IMR-90 (cell line): ENCODE measurements at regions not wholly inside any gene's neighbourhood (a gene's known extent, or its start where the extent isn't known, plus 50 kb on each side); places are given as distances from the start of the nearest gene placed in this dataset.

Experiments used
- ATAC-seq: fragments of 200-7000 bp; cut with Tn5 transposase; 2 replicates; pipeline ENCODE4 v1.9.1; 2020; ENCODE audit warnings: low read depth, mild to moderate bottlenecking, moderate library complexity
- BruUV-seq: library from RNA; stranded (reverse); fragments of 400-500 nt; replicated peaks from 2 replicates; lab custom pipeline; 2021; lab: Mats Ljungman, UMichigan
- CTCF ChIA-PET: fragments of 300-600 bp; formaldehyde crosslinking; extraction: SDS; loops from one replicate; lab custom pipeline; 2021; ENCODE audit warnings: antibody characterized with exemption; lab: Yijun Ruan, JAX
- POLR2A ChIA-PET: fragments of 300-600 bp; sonication (Branson Sonifier 250); formaldehyde crosslinking; loops from one replicate; lab custom pipeline; 2022; ENCODE audit warnings: antibody characterized with exemption; ENCODE audit not compliant: unreplicated experiment; lab: Charles Lee
- DNase-seq: peaks from one replicate; pipeline ENCODE4 v3.0.0; 2013
- H2AFZ ChIP-seq: replicated peaks from 2 replicates; pipeline ENCODE3; 2013; ENCODE audit warnings: low read length, mild to moderate bottlenecking; ENCODE audit not compliant: poor library complexity
- H2AK5ac ChIP-seq: 2 replicates; pipeline ENCODE4 v1.6.1; 2013; ENCODE audit warnings: low read depth, low read length, inconsistent platforms
- H2AK9ac ChIP-seq: replicated peaks from 2 replicates; pipeline ENCODE3; 2013; ENCODE audit warnings: mild to moderate bottlenecking, low read depth, low read length, moderate library complexity; ENCODE audit not compliant: poor library complexity
- H2BK120ac ChIP-seq: 2 replicates; pipeline ENCODE4 v1.6.1; 2013; ENCODE audit warnings: low read depth, low read length, inconsistent platforms
- H2BK15ac ChIP-seq: 3 replicates; pipeline ENCODE4 v1.6.1; 2013; ENCODE audit warnings: low read depth, low read length, inconsistent platforms
- H2BK20ac ChIP-seq: 2 replicates; pipeline ENCODE4 v1.6.1; 2013; ENCODE audit warnings: low read depth, mild to moderate bottlenecking, inconsistent platforms, low read length, moderate library complexity
- H2BK5ac ChIP-seq: 2 replicates; pipeline ENCODE4 v1.6.1; 2013; ENCODE audit warnings: mild to moderate bottlenecking, low read depth, low read length, inconsistent platforms; ENCODE audit not compliant: poor library complexity, severe bottlenecking
- H3K14ac ChIP-seq: replicated peaks from 2 replicates; pipeline ENCODE4 v1.6.1; 2013; ENCODE audit warnings: low read depth, low read length, inconsistent platforms
- H3K18ac ChIP-seq: 2 replicates; pipeline ENCODE4 v1.6.1; 2013; ENCODE audit warnings: low read depth, low read length, control low read depth
- H3K23ac ChIP-seq: 2 replicates; pipeline ENCODE4 v1.6.1; 2013; ENCODE audit warnings: low read depth, low read length, inconsistent platforms
- H3K27ac ChIP-seq: 2 replicates; pipeline ENCODE4 v1.5.1; 2013; ENCODE audit warnings: mild to moderate bottlenecking, control low read depth, low read length; ENCODE audit not compliant: insufficient read depth
- H3K27me3 ChIP-seq: 2 replicates; pipeline ENCODE4 v1.6.1; 2013; ENCODE audit warnings: low read length; ENCODE audit not compliant: control insufficient read depth, insufficient read depth
- H3K36me3 ChIP-seq: 2 replicates; pipeline ENCODE4 v1.6.1; 2013; ENCODE audit warnings: low read length, mixed read lengths; ENCODE audit not compliant: control insufficient read depth, insufficient read depth
- H3K4ac ChIP-seq: 2 replicates; pipeline ENCODE4 v1.6.1; 2013; ENCODE audit warnings: low read depth, low read length, inconsistent platforms
- H3K4me1 ChIP-seq: 2 replicates; pipeline ENCODE4 v1.6.1; 2013; ENCODE audit warnings: low read length, mixed read lengths; ENCODE audit not compliant: control insufficient read depth, insufficient read depth
- H3K4me2 ChIP-seq: 2 replicates; pipeline ENCODE4 v1.6.1; 2013; ENCODE audit warnings: low read depth, mild to moderate bottlenecking, control low read depth, low read length, moderate library complexity
- H3K4me3 ChIP-seq: 2 replicates; pipeline ENCODE4 v1.5.1; 2013; ENCODE audit warnings: low read depth, mild to moderate bottlenecking, control low read depth, low read length, moderate library complexity; ENCODE audit not compliant: insufficient read depth
- H3K56ac ChIP-seq: 2 replicates; pipeline ENCODE4 v1.6.1; 2013; ENCODE audit warnings: low read length, inconsistent platforms; ENCODE audit not compliant: insufficient read depth; ENCODE audit errors: extremely low read depth
- H3K79me1 ChIP-seq, 2 experiments: 2 replicates each; pipeline ENCODE4 v1.6.1; 2013; ENCODE audit warnings: low read length in 2 of 2, inconsistent platforms in 1 of 2, low read depth in 1 of 2
- H3K9ac ChIP-seq: 2 replicates; pipeline ENCODE4 v1.6.1; 2013; ENCODE audit warnings: low read depth, low read length, control low read depth
- H3K9me1 ChIP-seq: 2 replicates; pipeline ENCODE4 v1.6.1; 2013; ENCODE audit warnings: low read length, inconsistent platforms; ENCODE audit not compliant: insufficient read depth
- H3K9me3 ChIP-seq: 2 replicates; pipeline ENCODE4 v1.6.1; 2013; ENCODE audit warnings: low read length; ENCODE audit not compliant: control insufficient read depth, insufficient read depth
- H4K20me1 ChIP-seq: 2 replicates; pipeline ENCODE4 v1.6.1; 2013; ENCODE audit warnings: low read length, inconsistent platforms; ENCODE audit not compliant: insufficient read depth
- H4K5ac ChIP-seq: 2 replicates; pipeline ENCODE4 v1.6.1; 2013; ENCODE audit warnings: mild to moderate bottlenecking, low read depth, low read length, control low read depth
- H4K8ac ChIP-seq, 2 experiments: 2 replicates each; pipeline ENCODE4 v1.6.1; 2013; ENCODE audit warnings: low read depth in 2 of 2, low read length in 2 of 2, control low read depth in 1 of 2, inconsistent platforms in 1 of 2
- H4K91ac ChIP-seq: 2 replicates; pipeline ENCODE4 v1.6.1; 2013; ENCODE audit warnings: low read depth, low read length, inconsistent platforms; ENCODE audit not compliant: insufficient read depth
- BHLHE40 ChIP-seq: fragments of 150-350 bp; IDR thresholded peaks from 2 replicates; pipeline ENCODE4 v1.6.1; 2016; ENCODE audit warnings: mild to moderate bottlenecking, low read depth, low read length
- CHD1 ChIP-seq: IDR thresholded peaks from 2 replicates; pipeline ENCODE4 v1.6.1; 2012; ENCODE audit warnings: low read depth, low read length, improper control_type of control experiment
- CTCF ChIP-seq: conservative IDR thresholded peaks from 2 replicates; pipeline ENCODE4 v1.5.1; 2012; ENCODE audit warnings: mild to moderate bottlenecking, low read depth, low read length, improper control_type of control experiment
- ELK1 ChIP-seq: fragments of 150-350 bp; IDR thresholded peaks from 2 replicates; pipeline ENCODE4 v1.6.1; 2016; ENCODE audit warnings: low read depth, mild to moderate bottlenecking, low read length, moderate library complexity, borderline replicate concordance
- FOS ChIP-seq: fragments of 150-350 bp; IDR thresholded peaks from 2 replicates; pipeline ENCODE4 v1.6.1; 2016; ENCODE audit warnings: low read depth, low read length
- POLR2A ChIP-seq: IDR thresholded peaks from 2 replicates; pipeline ENCODE4 v1.6.1; 2012; ENCODE audit warnings: mild to moderate bottlenecking, low read depth, low read length
- RAD21 ChIP-seq: IDR thresholded peaks from 2 replicates; pipeline ENCODE4 v1.6.1; 2012; ENCODE audit warnings: low read length, improper control_type of control experiment
- RCOR1 ChIP-seq: IDR thresholded peaks from 2 replicates; pipeline ENCODE4 v1.6.1; 2012; ENCODE audit warnings: mild to moderate bottlenecking, low read length, improper control_type of control experiment; ENCODE audit not compliant: insufficient replicate concordance
- RFX5 ChIP-seq: IDR thresholded peaks from 2 replicates; pipeline ENCODE4 v1.8.0; 2012; ENCODE audit warnings: low read depth, mild to moderate bottlenecking, low read length, moderate library complexity
- USF2 ChIP-seq: fragments of 150-350 bp; IDR thresholded peaks from 2 replicates; pipeline ENCODE4 v1.6.1; 2017; ENCODE audit warnings: mild to moderate bottlenecking, antibody characterized with exemption, low read length, low read depth
- WGBS, 2 experiments: methylation state at CpG; one replicate each; pipeline versions ENCODE4 v1.1.5 to v1.1.7; 2013; ENCODE audit warnings: missing lambda C conversion rate in 2 of 2; ENCODE audit not compliant: insufficient read length in 1 of 2; ENCODE audit errors: extremely low coverage in 2 of 2; 5-methylcytosine and 5-hydroxymethylcytosine counted together
- dilution Hi-C: fragments of 300-500 bp; cut with HindIII; formaldehyde crosslinking; loops from one replicate; pipeline ENCODE4 v1.14.3; 2018; ENCODE audit warnings: low sequenced_read_pairs; ENCODE audit not compliant: unreplicated experiment
- in situ Hi-C: fragments of 300-500 bp; cut with MboI; formaldehyde crosslinking; loops from 3 replicates; pipeline ENCODE4 v1.14.3; 2019; ENCODE audit warnings: low sequenced_read_pairs, inconsistent platforms, mixed read lengths
- intact Hi-C: fragments of 100-400 bp; cut with micrococcal nuclease; formaldehyde crosslinking; loops from 2 replicates; pipeline ENCODE4 v1.10.0; 2022

- no peak for TF ChIP-seq CTCF
Measured at GRCh38 chr1:170273291-170274130, 127.8 kb downstream of the NTMT2 start (continued).

- Histone ChIP-seq H4K5ac (no peak overlapping the region), H3K79me1 (no peaks in the 10 kb centered on the region), H3K4ac (no peak overlapping the region), H3K27me3 (no peaks in the 10 kb centered on the region; the same call in 1 of the 2 replicates), H2AK5ac (no peak overlapping the region), H3K9ac (no peak overlapping the region), H3K18ac (no peak overlapping the region), H2BK20ac (no peak overlapping the region), H3K23ac (no peak overlapping the region), H4K91ac (no peak overlapping the region), H4K20me1 (no peaks in the 10 kb centered on the region), H4K8ac (no peak overlapping the region), H3K4me2 (no peak overlapping the region), H2BK15ac (no peak overlapping the region), H3K27ac (no peak overlapping the region), H2BK120ac (no peak overlapping the region), H3K4me1 (no peaks in the 10 kb centered on the region), H3K9me3 (no peaks in the 10 kb centered on the region), H2AK9ac (no peak overlapping the region), H2AFZ (no peak overlapping the region), H2BK5ac (no peak overlapping the region), H3K56ac (no peak overlapping the region), H3K9me1 (no peaks in the 10 kb centered on the region), H3K14ac (no peak overlapping the region), H3K36me3 (no peaks in the 10 kb centered on the region), H3K4me3 (no peak overlapping the region)
- dilution Hi-C loops (no loop called here), intact Hi-C loops (no loop called here), in situ Hi-C loops (no loop called here)
- BruUV-seq: no TSS peak
- ChIA-PET POLR2A (interaction anchor here (0.6 kb wide), 1 partner anchor 65 kb away, joined by 3 read pairs; no protein-coding TSS in a partner anchor), CTCF (interaction anchor here (0.6 kb wide), 1 partner anchor 89 kb away, joined by 5 read pairs; no protein-coding TSS in a partner anchor)
- ATAC-seq (no peak), DNase-seq (no peak)
- no CpG with 5 or more reads among the region's 5 CpGs for WGBS, 2 experiments
- TF ChIP-seq RFX5 (no peak), USF2 (no peak), POLR2A (no peak), RAD21 (no peak), BHLHE40 (no peak), FOS (no peak), ELK1 (no peak), RCOR1 (no peak), CHD1 (no peak)
Measured at GRCh38 chr1:170274131-170274501, 128.4 kb downstream of the NTMT2 start.
